ENCODE measurements at regions not wholly inside any gene's neighbourhood (a gene's known extent, or its start where the extent isn't known, plus 50 kb on each side); places are given as distances from the start of the nearest gene placed in this dataset.

- no peaks in the 10 kb centered on the region for H3K9me3 ChIP-seq (replicated peaks; ENCODE audit: insufficient read depth, low read length)
- H3K27me3 ChIP-seq (replicated peaks; ENCODE audit: insufficient read depth, low read length), result no peaks in the 10 kb centered on the region
- no peak overlapping the region for H3K4me3 ChIP-seq (ENCODE audit: low read length)
- H4K20me1 ChIP-seq (ENCODE audit: insufficient read depth, low read length), result no peaks in the 10 kb centered on the region
- no peak overlapping the region for H2AFZ ChIP-seq (ENCODE audit: low read length)
- no peaks in the 10 kb centered on the region for H3K9me2 ChIP-seq (replicated peaks; ENCODE audit: insufficient read depth, low read length)
- no peak overlapping the region for H3K9ac ChIP-seq (ENCODE audit: low read length)
- peaks cover 8% of the 10 kb centered on the region; the same call in 1 of the 2 replicates for H3K4me1 ChIP-seq (ENCODE audit: low read length)
- no peak for DNase-seq
- H3K79me2 ChIP-seq (ENCODE audit: low read length), result no peaks in the 10 kb centered on the region
- H3F3A ChIP-seq (ENCODE audit: insufficient read depth, low read length), result no peaks in the 10 kb centered on the region
- H3K36me3 ChIP-seq (replicated peaks; ENCODE audit: insufficient read depth, low read length), result no peaks in the 10 kb centered on the region
- H3K4me2 ChIP-seq (ENCODE audit: low read depth, low read length), result no peak overlapping the region
- TF ChIP-seq EZH2 (optimal IDR thresholded peaks at IDR 0.05; ENCODE audit: low read depth, low read length) (no peak), EZH2phosphoT487 (IDR thresholded peaks at IDR 0.05; ENCODE audit: low read length) (no peak), CTCF (IDR thresholded peaks at IDR 0.05; ENCODE audit: low read length) (no peak)
- no peak overlapping the region for H3K27ac ChIP-seq (ENCODE audit: low read length)
These were observed 129.0 kb upstream of the HMHB1 start for GRCh38 chr5:143682929-143683386.

- H3K27me3 ChIP-seq (replicated peaks; ENCODE audit: insufficient read depth, low read length), result no peaks in the 10 kb centered on the region
- no peaks in the 10 kb centered on the region for H3F3A ChIP-seq (ENCODE audit: insufficient read depth, low read length)
- H3K4me2 ChIP-seq (ENCODE audit: low read depth, low read length), result no peak overlapping the region
- TF ChIP-seq EZH2 (optimal IDR thresholded peaks at IDR 0.05; ENCODE audit: low read depth, low read length) (no peak), CTCF (IDR thresholded peaks at IDR 0.05; ENCODE audit: low read length) (no peak), EZH2phosphoT487 (IDR thresholded peaks at IDR 0.05; ENCODE audit: low read length) (no peak)
- no peaks in the 10 kb centered on the region for H3K9me3 ChIP-seq (replicated peaks; ENCODE audit: insufficient read depth, low read length)
- peaks cover 11% of the 10 kb centered on the region; the same call in 1 of the 2 replicates for H3K4me1 ChIP-seq (ENCODE audit: low read length)
- H3K9me2 ChIP-seq (replicated peaks; ENCODE audit: insufficient read depth, low read length), result no peaks in the 10 kb centered on the region
- no peak for DNase-seq
- H3K4me3 ChIP-seq (ENCODE audit: low read length), result no peak overlapping the region
- no peak overlapping the region for H3K9ac ChIP-seq (ENCODE audit: low read length)
- H3K36me3 ChIP-seq (replicated peaks; ENCODE audit: insufficient read depth, low read length), result no peaks in the 10 kb centered on the region
- H3K79me2 ChIP-seq (ENCODE audit: low read length), result no peaks in the 10 kb centered on the region
- no peak overlapping the region for H3K27ac ChIP-seq (ENCODE audit: low read length)
- H4K20me1 ChIP-seq (ENCODE audit: insufficient read depth, low read length), result no peaks in the 10 kb centered on the region
- no peak overlapping the region for H2AFZ ChIP-seq (ENCODE audit: low read length)
These were observed 129.6 kb upstream of the HMHB1 start for GRCh38 chr5:143682246-143682905.

- Histone ChIP-seq H3K27me3 (replicated peaks; ENCODE audit: insufficient read depth, low read length) (no peaks in the 10 kb centered on the region), H3K9ac (ENCODE audit: low read length) (no peak overlapping the region), H2AFZ (ENCODE audit: low read length) (no peak overlapping the region), H3K9me2 (replicated peaks; ENCODE audit: insufficient read depth, low read length) (no peaks in the 10 kb centered on the region), H3K4me1 (ENCODE audit: low read length) (peaks cover 11% of the 10 kb centered on the region; the same call in 1 of the 2 replicates), H3K9me3 (replicated peaks; ENCODE audit: insufficient read depth, low read length) (no peaks in the 10 kb centered on the region), H3K79me2 (ENCODE audit: low read length) (no peaks in the 10 kb centered on the region), H3F3A (ENCODE audit: insufficient read depth, low read length) (no peaks in the 10 kb centered on the region), H3K4me3 (ENCODE audit: low read length) (no peak overlapping the region), H3K27ac (ENCODE audit: low read length) (no peak overlapping the region), H3K4me2 (ENCODE audit: low read depth, low read length) (no peak overlapping the region), H4K20me1 (ENCODE audit: insufficient read depth, low read length) (no peaks in the 10 kb centered on the region), H3K36me3 (replicated peaks; ENCODE audit: insufficient read depth, low read length) (no peaks in the 10 kb centered on the region)
- no peak for TF ChIP-seq CTCF (IDR thresholded peaks at IDR 0.05; ENCODE audit: low read length)
- no peak for TF ChIP-seq EZH2phosphoT487 (IDR thresholded peaks at IDR 0.05; ENCODE audit: low read length)
- no peak for TF ChIP-seq EZH2 (optimal IDR thresholded peaks at IDR 0.05; ENCODE audit: low read depth, low read length)
- DNase-seq, result no peak
These were observed 131.2 kb upstream of the HMHB1 start for GRCh38 chr5:143680672-143681259.

Data from MM.1S (cell line).